ENCODE measurements at regions not wholly inside any gene's neighbourhood (a gene's known extent, or its start where the extent isn't known, plus 50 kb on each side); places are given as distances from the start of the nearest gene placed in this dataset.

- no peak for TF ChIP-seq POLR2A (IDR thresholded peaks at IDR 0.05)
- no peak for TF ChIP-seq POLR2AphosphoS5 (IDR thresholded peaks at IDR 0.05)
- TF ChIP-seq CTCF (IDR thresholded peaks at IDR 0.05): no peak
- 67% methylated on average over 6 of the region's 6 CpGs for WGBS
- no peak for DNase-seq (ENCODE audit: low spot score)
These were observed 678.5 kb downstream of the NR2F2 start for GRCh38 chr15:97009031-97009431.

GRCh38 chr15:97012986-97013385 is 682.5 kb downstream of the NR2F2 start:
- H3K36me3 ChIP-seq: no peaks in the 10 kb centered on the region
- H3K9me3 ChIP-seq: no peaks in the 10 kb centered on the region
- no peaks in the 10 kb centered on the region for H3K27me3 ChIP-seq (replicated peaks; ENCODE audit: insufficient read depth)
- intact Hi-C loops (cut with DNase I): no loop called here
- H3K4me3 ChIP-seq: no peak overlapping the region
- H3K4me1 ChIP-seq (replicated peaks): no peaks in the 10 kb centered on the region
- TF ChIP-seq CTCF (IDR thresholded peaks at IDR 0.05): no peak
- no peak for TF ChIP-seq POLR2AphosphoS5 (IDR thresholded peaks at IDR 0.05)
- no peak for TF ChIP-seq POLR2A (IDR thresholded peaks at IDR 0.05)
- no peak overlapping the region for H3K27ac ChIP-seq
- WGBS: 38% methylated on average over 6 of the region's 6 CpGs
- DNase-seq (ENCODE audit: low spot score): no peak

More at GRCh38 chr15:97009031-97009431, 678.5 kb downstream of the NR2F2 start:
- Histone ChIP-seq H3K27ac (no peak overlapping the region), H3K36me3 (no peaks in the 10 kb centered on the region), H3K27me3 (replicated peaks; ENCODE audit: insufficient read depth) (no peaks in the 10 kb centered on the region), H3K9me3 (no peaks in the 10 kb centered on the region), H3K4me1 (replicated peaks) (no peaks in the 10 kb centered on the region), H3K4me3 (no peak overlapping the region)
- intact Hi-C loops (cut with DNase I): no loop called here

GRCh38 chr15:97013491-97013890 is 683.0 kb downstream of the NR2F2 start:
- Histone ChIP-seq H3K4me3 (no peak overlapping the region), H3K36me3 (no peaks in the 10 kb centered on the region), H3K9me3 (no peaks in the 10 kb centered on the region), H3K27ac (no peak overlapping the region), H3K27me3 (replicated peaks; ENCODE audit: insufficient read depth) (no peaks in the 10 kb centered on the region), H3K4me1 (replicated peaks) (no peaks in the 10 kb centered on the region)
- DNase-seq (ENCODE audit: low spot score): no peak
- intact Hi-C loops (cut with DNase I): no loop called here
- TF ChIP-seq POLR2AphosphoS5 (IDR thresholded peaks at IDR 0.05) (no peak), POLR2A (IDR thresholded peaks at IDR 0.05) (no peak), CTCF (IDR thresholded peaks at IDR 0.05) (no peak)
- 70% methylated on average over 1 of the region's 1 CpG for WGBS

GRCh38 chr15:97014001-97014400 is 683.5 kb downstream of the NR2F2 start:
- Histone ChIP-seq H3K9me3 (no peaks in the 10 kb centered on the region), H3K27ac (no peak overlapping the region), H3K4me3 (no peak overlapping the region), H3K4me1 (replicated peaks) (no peaks in the 10 kb centered on the region), H3K36me3 (no peaks in the 10 kb centered on the region), H3K27me3 (replicated peaks; ENCODE audit: insufficient read depth) (no peaks in the 10 kb centered on the region)
- intact Hi-C loops (cut with DNase I): no loop called here
- no peak for DNase-seq (ENCODE audit: low spot score)
- no peak for TF ChIP-seq POLR2AphosphoS5 (IDR thresholded peaks at IDR 0.05)
- TF ChIP-seq CTCF (IDR thresholded peaks at IDR 0.05): no peak
- TF ChIP-seq POLR2A (IDR thresholded peaks at IDR 0.05): no peak
- WGBS: 56% methylated on average over 2 of the region's 2 CpGs

GRCh38 chr15:97023488-97023844 is 693.0 kb downstream of the NR2F2 start:
- WGBS: 14% methylated on average over 1 of the region's 1 CpG

More at GRCh38 chr15:97023488-97023844, 693.0 kb downstream of the NR2F2 start:
- Histone ChIP-seq H3K27ac (no peak overlapping the region), H3K27me3 (replicated peaks; ENCODE audit: insufficient read depth) (no peaks in the 10 kb centered on the region), H3K9me3 (no peaks in the 10 kb centered on the region), H3K4me1 (replicated peaks) (no peaks in the 10 kb centered on the region), H3K36me3 (no peaks in the 10 kb centered on the region), H3K4me3 (no peak overlapping the region)
- no peak for DNase-seq (ENCODE audit: low spot score)
- intact Hi-C loops (cut with DNase I): no loop called here
- TF ChIP-seq POLR2A (IDR thresholded peaks at IDR 0.05) (no peak), CTCF (IDR thresholded peaks at IDR 0.05) (no peak), POLR2AphosphoS5 (IDR thresholded peaks at IDR 0.05) (no peak)

All from prostate gland (tissue), 2 donors.